Adrenal gland (tissue), 5 donors: ENCODE measurements at regions not wholly inside any gene's neighbourhood (a gene's known extent, or its start where the extent isn't known, plus 50 kb on each side); places are given as distances from the start of the nearest gene placed in this dataset.

ENCODE experiments used
- CTCF ChIP-seq, 6 experiments: fragments of 450-650 bp in 4 of 6; fragments of 200-600 bp in 2 of 6; sonication (generic) in 1 of 6; IDR thresholded peaks; 1 replicate in 5 of 6; 2 replicates in 1 of 6; pipeline versions ENCODE4 v1.5.1 to v1.8.0; 2016 to 2021; ENCODE audit warnings: antibody characterized with exemption in 6 of 6, mild to moderate bottlenecking in 2 of 6, moderate library complexity in 1 of 6
- POLR2A ChIP-seq, 2 donors: fragments of 450-650 bp; IDR thresholded peaks; one replicate each; pipeline ENCODE4 v1.6.1; 2017; ENCODE audit warnings: antibody characterized with exemption in 2 of 2, mild to moderate bottlenecking in 2 of 2, moderate library complexity in 1 of 2
- donor health status: DM: no; HTN: no; CAD: no.

GRCh38 chr9:135216236-135216635, 128.8 kb downstream of the OLFM1 start:
- no peak for TF ChIP-seq CTCF (IDR thresholded peaks at IDR 0.05)
- TF ChIP-seq POLR2A (IDR thresholded peaks at IDR 0.05): no peak
